ENCODE measurements at regions not wholly inside any gene's neighbourhood (a gene's known extent, or its start where the extent isn't known, plus 50 kb on each side); places are given as distances from the start of the nearest gene placed in this dataset.

DNA sequence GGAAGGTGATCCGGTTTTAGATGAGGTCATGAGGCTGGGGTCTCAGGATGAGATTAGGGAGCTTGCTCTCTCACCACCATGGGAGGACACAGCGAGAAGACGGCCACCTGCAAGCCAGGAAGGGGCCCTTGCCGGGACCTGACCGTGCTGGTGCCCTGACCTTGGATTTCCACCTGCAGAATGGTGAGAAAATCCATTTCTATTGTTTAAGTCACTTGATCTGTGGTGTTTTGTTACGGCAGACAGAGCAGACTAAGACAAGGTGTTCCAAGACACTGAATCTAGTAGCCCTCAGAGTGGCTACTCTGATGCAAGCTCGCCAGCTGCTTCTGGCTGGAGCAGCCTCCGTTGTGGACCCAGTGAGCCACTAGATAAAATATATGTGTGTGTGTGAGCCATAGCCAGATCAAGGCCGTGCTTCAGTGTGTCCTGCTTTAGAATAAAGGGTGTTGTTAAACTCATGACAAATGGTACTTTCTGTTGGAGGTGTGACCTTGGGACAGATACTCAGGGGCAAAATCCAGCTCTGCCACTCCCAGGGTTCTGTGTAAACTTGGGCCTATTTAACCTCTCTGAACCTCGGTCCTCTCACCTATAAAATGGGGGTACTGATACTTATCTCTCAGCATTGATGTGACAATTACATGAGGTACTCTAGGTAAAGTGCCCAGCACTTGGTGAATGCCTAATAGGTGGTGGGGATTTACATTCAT, 67.9 kb upstream of the STX18 start:
- no peaks in the 10 kb centered on the region for H3K4me1 ChIP-seq
- no peak for DNase-seq
- TF ChIP-seq, protein P1, sequence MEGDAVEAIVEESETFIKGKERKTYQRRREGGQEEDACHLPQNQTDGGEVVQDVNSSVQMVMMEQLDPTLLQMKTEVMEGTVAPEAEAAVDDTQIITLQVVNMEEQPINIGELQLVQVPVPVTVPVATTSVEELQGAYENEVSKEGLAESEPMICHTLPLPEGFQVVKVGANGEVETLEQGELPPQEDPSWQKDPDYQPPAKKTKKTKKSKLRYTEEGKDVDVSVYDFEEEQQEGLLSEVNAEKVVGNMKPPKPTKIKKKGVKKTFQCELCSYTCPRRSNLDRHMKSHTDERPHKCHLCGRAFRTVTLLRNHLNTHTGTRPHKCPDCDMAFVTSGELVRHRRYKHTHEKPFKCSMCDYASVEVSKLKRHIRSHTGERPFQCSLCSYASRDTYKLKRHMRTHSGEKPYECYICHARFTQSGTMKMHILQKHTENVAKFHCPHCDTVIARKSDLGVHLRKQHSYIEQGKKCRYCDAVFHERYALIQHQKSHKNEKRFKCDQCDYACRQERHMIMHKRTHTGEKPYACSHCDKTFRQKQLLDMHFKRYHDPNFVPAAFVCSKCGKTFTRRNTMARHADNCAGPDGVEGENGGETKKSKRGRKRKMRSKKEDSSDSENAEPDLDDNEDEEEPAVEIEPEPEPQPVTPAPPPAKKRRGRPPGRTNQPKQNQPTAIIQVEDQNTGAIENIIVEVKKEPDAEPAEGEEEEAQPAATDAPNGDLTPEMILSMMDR (IDR thresholded peaks at IDR 0.05): no peak
- no peak for TF ChIP-seq POLR2A (IDR thresholded peaks at IDR 0.05)
- H3K9me3 ChIP-seq: no peaks in the 10 kb centered on the region
- 57 to 67% methylated on average over 9 to 10 of the region's 10 CpGs for WGBS, 2 donors
- no peaks in the 10 kb centered on the region for H3K36me3 ChIP-seq (replicated peaks in 1 of 2; ENCODE audit: insufficient read depth in 1 of 2, low read depth in 2 of 2)
- H3K4me3 ChIP-seq: no peak overlapping the region
- intact Hi-C loops (cut with DNase I): no loop called here
- no peak for ATAC-seq
- H3K27ac ChIP-seq: no peak overlapping the region
- H3K27me3 ChIP-seq: no peaks in the 10 kb centered on the region

DNA sequence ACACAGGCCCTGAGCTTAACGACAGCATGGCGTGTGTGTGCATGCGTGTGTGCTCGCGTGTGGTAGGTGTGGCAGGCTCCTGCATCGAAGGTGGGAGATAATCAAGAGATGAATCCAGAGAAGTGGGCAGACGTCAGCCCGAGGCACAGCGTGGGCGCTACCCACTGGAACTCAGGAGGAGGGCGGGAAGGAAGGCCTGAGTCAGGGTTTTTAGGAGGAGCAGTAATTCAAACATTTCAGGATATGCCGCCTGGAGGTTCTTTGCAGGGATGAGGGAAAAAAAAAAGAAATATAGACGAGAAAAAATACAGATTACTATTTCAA, 66.3 kb upstream of the STX18 start:
- Histone ChIP-seq H3K36me3 (replicated peaks in 1 of 2; ENCODE audit: insufficient read depth in 1 of 2, low read depth in 2 of 2) (no peaks in the 10 kb centered on the region), H3K27ac (no peak overlapping the region), H3K4me3 (no peak overlapping the region), H3K27me3 (no peaks in the 10 kb centered on the region), H3K4me1 (no peaks in the 10 kb centered on the region), H3K9me3 (no peaks in the 10 kb centered on the region)
- ATAC-seq (no peak), DNase-seq (no peak)
- intact Hi-C loops (cut with DNase I): no loop called here
- TF ChIP-seq, protein P1 (IDR thresholded peaks at IDR 0.05): no peak
- no peak for TF ChIP-seq POLR2A (IDR thresholded peaks at IDR 0.05)
- WGBS, 2 donors: 79 to 83% methylated on average over 11 to 13 of the region's 13 CpGs

DNA sequence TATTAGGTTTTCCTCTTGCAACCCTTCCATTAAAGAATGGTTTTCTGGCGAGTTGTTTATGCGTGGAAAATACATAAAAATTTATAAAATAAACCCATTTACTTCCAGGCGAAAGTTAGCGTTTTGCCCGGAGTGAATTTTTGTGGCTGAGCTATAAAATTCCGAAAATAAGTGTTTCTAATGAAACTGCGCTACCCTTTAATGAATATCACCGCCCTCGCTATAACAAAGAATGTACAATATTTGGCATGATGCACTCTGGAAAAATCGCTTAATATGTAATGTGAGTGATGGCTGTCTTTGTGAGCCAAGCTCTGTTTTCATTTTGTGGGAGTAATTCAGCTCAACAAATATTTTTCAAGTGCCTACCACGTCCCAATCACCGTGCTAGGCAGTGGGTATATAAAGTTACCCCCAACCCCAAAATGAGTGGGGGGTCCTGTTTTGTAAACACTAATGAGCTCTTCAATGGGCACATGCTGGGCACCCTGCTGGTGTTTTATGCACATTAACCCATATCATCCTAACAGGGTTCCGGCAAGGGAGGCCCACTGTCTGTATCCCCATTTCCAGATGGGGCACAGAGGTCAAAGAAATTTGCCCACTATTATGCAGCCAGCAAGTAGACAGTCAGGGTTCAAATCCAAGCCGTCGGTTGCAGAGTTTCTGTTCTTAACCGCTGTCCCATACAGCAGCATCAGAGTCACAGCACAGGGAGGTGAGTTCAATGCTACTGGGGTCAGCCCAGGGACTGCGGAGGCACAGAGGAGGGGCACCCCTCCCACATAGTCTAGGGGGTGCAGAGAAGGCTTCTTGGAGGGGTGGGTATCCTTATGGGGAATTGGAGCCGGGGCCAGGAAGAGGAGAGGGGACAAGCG, 65.7 kb upstream of the STX18 start:
- H3K36me3 ChIP-seq (replicated peaks in 1 of 2; ENCODE audit: insufficient read depth in 1 of 2, low read depth in 2 of 2): no peaks in the 10 kb centered on the region
- ATAC-seq (no peak), DNase-seq (no peak)
- H3K4me3 ChIP-seq: no peak overlapping the region
- WGBS, 2 donors: 88 to 90% methylated on average over 18 to 19 of the region's 19 CpGs
- intact Hi-C loops (cut with DNase I): no loop called here
- H3K4me1 ChIP-seq: no peaks in the 10 kb centered on the region
- no peak overlapping the region for H3K27ac ChIP-seq
- no peaks in the 10 kb centered on the region for H3K9me3 ChIP-seq
- TF ChIP-seq, protein P1 (IDR thresholded peaks at IDR 0.05): no peak
- TF ChIP-seq POLR2A (IDR thresholded peaks at IDR 0.05): no peak
- no peaks in the 10 kb centered on the region for H3K27me3 ChIP-seq

DNA sequence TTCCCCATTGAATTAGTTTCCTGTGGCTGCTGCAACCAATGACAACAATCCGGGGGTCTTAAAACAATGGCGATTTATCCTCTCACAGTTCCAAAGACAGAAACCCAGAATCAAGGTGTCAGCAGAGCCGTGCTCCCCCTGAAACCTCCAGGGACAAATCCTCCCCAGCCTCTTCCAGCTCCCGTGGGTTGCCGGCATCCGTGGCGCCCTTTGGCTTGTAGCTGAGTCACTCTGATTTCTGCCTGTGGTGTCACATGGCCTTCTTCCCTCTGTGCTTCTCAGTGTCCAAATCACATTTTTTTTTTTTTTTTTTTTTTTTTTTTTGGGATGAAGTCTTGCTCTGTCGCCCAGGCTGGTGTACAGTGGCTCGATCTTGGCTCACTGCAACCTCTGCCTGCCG, 64.5 kb upstream of the STX18 start:
- no peaks in the 10 kb centered on the region for H3K27me3 ChIP-seq
- H3K9me3 ChIP-seq: no peaks in the 10 kb centered on the region
- TF ChIP-seq, protein P1 (IDR thresholded peaks at IDR 0.05): no peak
- no peak for TF ChIP-seq POLR2A (IDR thresholded peaks at IDR 0.05)
- no peaks in the 10 kb centered on the region for H3K36me3 ChIP-seq (replicated peaks in 1 of 2; ENCODE audit: insufficient read depth in 1 of 2, low read depth in 2 of 2)
- H3K27ac ChIP-seq: no peak overlapping the region
- H3K4me1 ChIP-seq: no peaks in the 10 kb centered on the region
- H3K4me3 ChIP-seq: no peak overlapping the region
- intact Hi-C loops (cut with DNase I): no loop called here
- whole genome bisulfite sequencing, 2 donors: 84 to 90% methylated on average over 10 of the region's 10 CpGs
- DNase-seq (no peak), ATAC-seq (no peak)

Measured in body of pancreas (tissue), 4 donors.